Myocyte (in vitro differentiated cells): ENCODE measurements at regions not wholly inside any gene's neighbourhood (a gene's known extent, or its start where the extent isn't known, plus 50 kb on each side); places are given as distances from the start of the nearest gene placed in this dataset.

Experiments used
- DNase-seq: peaks from one replicate; pipeline ENCODE4 v3.0.0-alpha.2; 2012; ENCODE audit warnings: low read depth

GRCh38 chr6:105966481-105966880 lies 119.7 kb upstream of the PRDM1 start:
- no peak for DNase-seq

GRCh38 chr6:105964979-105965760 lies 121.0 kb upstream of the PRDM1 start:
- no peak for DNase-seq

- DNase-seq: no peak
Observed at GRCh38 chr6:105954148-105954547, 132.0 kb upstream of the PRDM1 start.

GRCh38 chr6:105952772-105953690 lies 133.1 kb upstream of the PRDM1 start:
- no peak for DNase-seq

- DNase-seq: no peak
Observed at GRCh38 chr6:105952326-105952725, 133.8 kb upstream of the PRDM1 start.

GRCh38 chr6:105951322-105951721 lies 134.8 kb upstream of the PRDM1 start:
- no peak for DNase-seq

GRCh38 chr6:105949869-105950268 lies 136.3 kb upstream of the PRDM1 start:
- no peak for DNase-seq

- no peak for DNase-seq
Observed at GRCh38 chr6:105943514-105943913, 142.6 kb upstream of the PRDM1 start.

GRCh38 chr6:105941621-105942412 lies 144.3 kb upstream of the PRDM1 start:
- no peak for DNase-seq

GRCh38 chr6:105940990-105941389 lies 145.1 kb upstream of the PRDM1 start:
- no peak for DNase-seq

GRCh38 chr6:105936972-105937371 lies 149.2 kb upstream of the PRDM1 start:
- no peak for DNase-seq

GRCh38 chr6:105935416-105935815 lies 150.7 kb upstream of the PRDM1 start:
- no peak for DNase-seq

GRCh38 chr6:105934708-105935107 lies 151.4 kb upstream of the PRDM1 start:
- no peak for DNase-seq

GRCh38 chr6:105932440-105932839 lies 153.7 kb upstream of the PRDM1 start:
- DNase-seq: no peak

GRCh38 chr6:105929626-105930025 lies 156.5 kb upstream of the PRDM1 start:
- no peak for DNase-seq

- DNase-seq: no peak
Observed at GRCh38 chr6:105926318-105926717, 159.8 kb upstream of the PRDM1 start.

- no peak for DNase-seq
Observed at GRCh38 chr6:105925706-105926105, 160.4 kb upstream of the PRDM1 start.

GRCh38 chr6:105921781-105922180 lies 164.4 kb upstream of the PRDM1 start:
- DNase-seq: no peak

- DNase-seq: no peak
Observed at GRCh38 chr6:105920071-105920470, 166.1 kb upstream of the PRDM1 start.

- no peak for DNase-seq
Observed at GRCh38 chr6:105917038-105917695, 169.0 kb upstream of the PRDM1 start.

GRCh38 chr6:105911106-105911629 lies 175.0 kb upstream of the PRDM1 start:
- DNase-seq: no peak
